ENCODE measurements at regions not wholly inside any gene's neighbourhood (a gene's known extent, or its start where the extent isn't known, plus 50 kb on each side); places are given as distances from the start of the nearest gene placed in this dataset.
"Not testable (repeated sequence)": the region's sequence is repeated elsewhere in the genome, so short reads cannot be mapped to it uniquely, and the experiment has no call there.

DNA sequence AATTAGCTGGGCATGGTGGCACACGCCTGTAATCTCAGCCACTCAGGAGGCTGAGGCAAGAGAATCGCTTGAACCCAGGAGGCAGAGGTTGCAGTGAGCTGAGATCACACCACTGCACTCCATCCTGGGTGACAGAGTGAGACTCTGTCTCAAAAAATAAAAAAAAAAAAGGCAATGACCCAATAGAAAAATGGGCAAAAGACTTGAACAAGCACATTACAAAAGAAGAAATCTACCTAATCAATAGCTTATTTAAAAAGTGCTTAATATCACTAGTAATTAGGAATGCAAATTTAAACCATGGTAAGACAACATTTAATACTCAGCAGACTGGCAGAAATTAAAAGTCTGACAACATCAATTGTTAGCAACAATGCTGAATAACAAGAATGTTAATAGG, 163.6 kb upstream of the C11orf58 start:
- H3K27ac ChIP-seq (ENCODE audit: low read depth, low read length); H3K4me3 ChIP-seq (ENCODE audit: low read length): not testable (repeated sequence)
- WGBS, result 97% methylated on average over 2 of the region's 2 CpGs

DNA sequence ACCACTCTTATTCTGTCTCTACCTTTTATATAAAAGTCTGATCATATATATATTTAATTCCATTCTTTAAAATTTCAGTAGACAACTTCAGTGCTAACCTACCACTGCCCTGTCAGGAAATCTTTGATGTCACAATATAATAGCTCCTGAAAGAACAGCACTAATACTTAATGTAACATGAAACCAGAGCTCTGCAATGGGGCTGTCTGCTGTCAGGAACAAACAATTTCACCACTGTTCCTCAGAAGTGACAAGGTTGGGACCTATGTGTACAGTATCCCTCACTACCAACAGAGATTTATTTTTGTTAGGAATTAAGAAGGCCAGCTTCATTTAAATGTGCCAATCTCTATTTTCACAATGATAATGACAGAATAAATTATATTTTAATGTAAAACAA, 165.5 kb upstream of the C11orf58 start:
- no peaks in the 10 kb centered on the region for H3K27me3 ChIP-seq (ENCODE audit: insufficient read depth, low read length)
- H3K9me3 ChIP-seq (ENCODE audit: insufficient read depth, low read depth, low read length), result no peaks in the 10 kb centered on the region
- H3K27ac ChIP-seq (ENCODE audit: low read depth, low read length), result no peak overlapping the region

More for the DNA sequence above, 163.6 kb upstream of the C11orf58 start:
- H3K9me3 ChIP-seq (ENCODE audit: insufficient read depth, low read depth, low read length); H3K27me3 ChIP-seq (ENCODE audit: insufficient read depth, low read length); H3K36me3 ChIP-seq (ENCODE audit: insufficient read depth, low read length); H3K9ac ChIP-seq (ENCODE audit: low read depth, low read length); H3K4me1 ChIP-seq (ENCODE audit: insufficient read depth, low read length): not testable (repeated sequence)

GRCh38 chr11:16561150-16561549, 177.3 kb upstream of the C11orf58 start:
- no peak overlapping the region for H3K27ac ChIP-seq (ENCODE audit: low read depth, low read length)
- H3K4me1 ChIP-seq (ENCODE audit: insufficient read depth, low read length), result no peaks in the 10 kb centered on the region
- no peaks in the 10 kb centered on the region for H3K9me3 ChIP-seq (ENCODE audit: insufficient read depth, low read depth, low read length)
- H3K27me3 ChIP-seq (ENCODE audit: insufficient read depth, low read length), result no peaks in the 10 kb centered on the region
- no peak overlapping the region for H3K4me3 ChIP-seq (ENCODE audit: low read length)
- no peaks in the 10 kb centered on the region for H3K36me3 ChIP-seq (ENCODE audit: insufficient read depth, low read length)
- H3K9ac ChIP-seq (ENCODE audit: low read depth, low read length), result no peak overlapping the region

More for the DNA sequence above, 165.5 kb upstream of the C11orf58 start:
- Histone ChIP-seq H3K4me1 (ENCODE audit: insufficient read depth, low read length) (no peaks in the 10 kb centered on the region), H3K36me3 (ENCODE audit: insufficient read depth, low read length) (no peaks in the 10 kb centered on the region), H3K4me3 (ENCODE audit: low read length) (no peak overlapping the region), H3K9ac (ENCODE audit: low read depth, low read length) (no peak overlapping the region)

GRCh38 chr11:16558494-16558893, 180.0 kb upstream of the C11orf58 start:
- no peaks in the 10 kb centered on the region for H3K27me3 ChIP-seq (ENCODE audit: insufficient read depth, low read length)
- WGBS, result 89% methylated on average over 1 of the region's 1 CpG
- no peaks in the 10 kb centered on the region for H3K36me3 ChIP-seq (ENCODE audit: insufficient read depth, low read length)
- no peak overlapping the region for H3K9ac ChIP-seq (ENCODE audit: low read depth, low read length)
- no peaks in the 10 kb centered on the region for H3K9me3 ChIP-seq (ENCODE audit: insufficient read depth, low read depth, low read length)
- no peak overlapping the region for H3K27ac ChIP-seq (ENCODE audit: low read depth, low read length)
- no peaks in the 10 kb centered on the region for H3K4me1 ChIP-seq (ENCODE audit: insufficient read depth, low read length)
- no peak overlapping the region for H3K4me3 ChIP-seq (ENCODE audit: low read length)

- 83% methylated on average over 2 of the region's 2 CpGs for WGBS
- H3K4me1 ChIP-seq (ENCODE audit: insufficient read depth, low read length), result no peaks in the 10 kb centered on the region
- no peak overlapping the region for H3K27ac ChIP-seq (ENCODE audit: low read depth, low read length)
Measured at GRCh38 chr11:16555956-16556355, 182.5 kb upstream of the C11orf58 start.

DNA sequence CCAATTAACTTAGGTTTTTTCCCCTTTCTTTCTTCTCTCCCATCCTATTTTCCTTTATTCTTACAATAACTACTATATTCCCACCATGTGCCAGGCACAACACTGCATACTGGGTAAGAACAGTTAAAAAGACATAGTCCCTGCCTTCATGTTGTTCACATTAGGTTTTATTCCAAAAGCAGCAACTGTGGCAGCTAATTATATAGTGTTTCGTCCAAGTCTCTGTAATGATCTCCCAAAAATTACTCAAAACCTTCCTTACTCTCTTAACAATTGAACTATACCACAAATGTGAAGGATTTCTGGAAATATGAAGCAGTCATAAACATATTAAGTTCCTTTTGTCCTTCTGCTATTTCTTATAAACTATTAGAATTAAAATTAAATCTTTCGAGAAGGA, 184.1 kb upstream of the C11orf58 start:
- H3K27me3 ChIP-seq (ENCODE audit: insufficient read depth, low read length), result no peaks in the 10 kb centered on the region
- no peaks in the 10 kb centered on the region for H3K9me3 ChIP-seq (ENCODE audit: insufficient read depth, low read depth, low read length)
- H3K27ac ChIP-seq (ENCODE audit: low read depth, low read length), result no peak overlapping the region
- H3K4me3 ChIP-seq (ENCODE audit: low read length), result no peak overlapping the region
- WGBS, result 96% methylated on average over 1 of the region's 2 CpGs
- H3K36me3 ChIP-seq (ENCODE audit: insufficient read depth, low read length), result no peaks in the 10 kb centered on the region
- H3K9ac ChIP-seq (ENCODE audit: low read depth, low read length), result no peak overlapping the region
- no peaks in the 10 kb centered on the region for H3K4me1 ChIP-seq (ENCODE audit: insufficient read depth, low read length)

More at GRCh38 chr11:16555956-16556355, 182.5 kb upstream of the C11orf58 start:
- Histone ChIP-seq H3K4me3 (ENCODE audit: low read length) (no peak overlapping the region), H3K9ac (ENCODE audit: low read depth, low read length) (no peak overlapping the region), H3K9me3 (ENCODE audit: insufficient read depth, low read depth, low read length) (no peaks in the 10 kb centered on the region), H3K27me3 (ENCODE audit: insufficient read depth, low read length) (no peaks in the 10 kb centered on the region), H3K36me3 (ENCODE audit: insufficient read depth, low read length) (no peaks in the 10 kb centered on the region)

- Histone ChIP-seq H3K27me3 (ENCODE audit: insufficient read depth, low read length) (no peaks in the 10 kb centered on the region), H3K27ac (ENCODE audit: low read depth, low read length) (no peak overlapping the region), H3K9ac (ENCODE audit: low read depth, low read length) (no peak overlapping the region), H3K36me3 (ENCODE audit: insufficient read depth, low read length) (no peaks in the 10 kb centered on the region), H3K9me3 (ENCODE audit: insufficient read depth, low read depth, low read length) (no peaks in the 10 kb centered on the region), H3K4me1 (ENCODE audit: insufficient read depth, low read length) (no peaks in the 10 kb centered on the region), H3K4me3 (ENCODE audit: low read length) (no peak overlapping the region)
- WGBS, result 100% methylated on average over 2 of the region's 4 CpGs
Measured at GRCh38 chr11:16547879-16548278, 190.6 kb upstream of the C11orf58 start.

DNA sequence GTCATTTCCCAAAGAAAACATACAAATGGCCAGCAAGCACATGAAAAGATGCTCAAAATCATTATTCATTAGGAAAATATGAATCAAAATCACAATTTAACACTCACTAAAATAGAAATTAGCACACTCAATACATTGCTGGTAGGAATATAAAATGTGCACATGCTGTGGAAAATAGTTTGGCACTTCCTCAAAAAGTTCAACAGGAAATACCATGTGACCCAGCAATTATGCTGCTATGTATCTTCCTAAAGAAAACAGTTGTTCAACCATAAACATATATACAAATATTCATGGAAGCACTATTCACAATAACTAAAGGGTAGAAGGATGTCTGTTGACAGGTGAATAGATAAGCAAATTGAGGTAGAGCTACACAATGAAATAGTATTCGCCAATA, 187.3 kb upstream of the SOX6 start:
- H3K27ac ChIP-seq (ENCODE audit: low read depth, low read length), result no peak overlapping the region
- WGBS, result no CpG with 5 or more reads among the region's 1 CpG

DNA sequence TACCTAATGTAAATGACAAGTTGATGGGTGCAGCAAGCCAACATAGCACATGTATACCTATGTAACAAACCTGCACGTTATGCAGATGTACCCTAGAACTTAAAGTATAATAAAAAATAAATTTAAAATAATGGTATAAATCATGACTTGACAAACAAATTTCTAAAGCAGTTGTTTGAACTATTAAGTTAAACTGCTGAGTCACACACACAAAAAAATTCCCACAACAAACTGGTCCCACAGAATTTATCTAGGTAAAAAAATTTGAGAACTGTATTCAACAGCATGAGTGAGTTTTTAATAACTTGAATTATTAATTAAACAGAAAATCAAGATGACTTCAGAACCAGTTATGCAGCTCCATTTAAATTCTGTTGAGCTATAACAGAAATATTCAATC, 186.0 kb upstream of the SOX6 start:
- Histone ChIP-seq H3K36me3 (ENCODE audit: insufficient read depth, low read length) (no peaks in the 10 kb centered on the region), H3K9ac (ENCODE audit: low read depth, low read length) (no peak overlapping the region), H3K27ac (ENCODE audit: low read depth, low read length) (no peak overlapping the region), H3K4me3 (ENCODE audit: low read length) (no peak overlapping the region), H3K27me3 (ENCODE audit: insufficient read depth, low read length) (no peaks in the 10 kb centered on the region), H3K4me1 (ENCODE audit: insufficient read depth, low read length) (no peaks in the 10 kb centered on the region), H3K9me3 (ENCODE audit: insufficient read depth, low read depth, low read length) (no peaks in the 10 kb centered on the region)
- WGBS, result no CpG with 5 or more reads among the region's 1 CpG

More for the DNA sequence above, 187.3 kb upstream of the SOX6 start:
- Histone ChIP-seq H3K9me3 (ENCODE audit: insufficient read depth, low read depth, low read length) (no peaks in the 10 kb centered on the region), H3K9ac (ENCODE audit: low read depth, low read length) (no peak overlapping the region), H3K36me3 (ENCODE audit: insufficient read depth, low read length) (no peaks in the 10 kb centered on the region), H3K4me3 (ENCODE audit: low read length) (no peak overlapping the region), H3K27me3 (ENCODE audit: insufficient read depth, low read length) (no peaks in the 10 kb centered on the region), H3K4me1 (ENCODE audit: insufficient read depth, low read length) (no peaks in the 10 kb centered on the region)

GRCh38 chr11:16536513-16536912, 180.2 kb upstream of the SOX6 start:
- Histone ChIP-seq H3K9ac (ENCODE audit: low read depth, low read length) (no peak overlapping the region), H3K4me1 (ENCODE audit: insufficient read depth, low read length) (no peaks in the 10 kb centered on the region), H3K9me3 (ENCODE audit: insufficient read depth, low read depth, low read length) (no peaks in the 10 kb centered on the region), H3K27ac (ENCODE audit: low read depth, low read length) (no peak overlapping the region), H3K27me3 (ENCODE audit: insufficient read depth, low read length) (no peaks in the 10 kb centered on the region), H3K4me3 (ENCODE audit: low read length) (no peak overlapping the region), H3K36me3 (ENCODE audit: insufficient read depth, low read length) (no peaks in the 10 kb centered on the region)
- WGBS, result 96% methylated on average over 9 of the region's 9 CpGs

DNA sequence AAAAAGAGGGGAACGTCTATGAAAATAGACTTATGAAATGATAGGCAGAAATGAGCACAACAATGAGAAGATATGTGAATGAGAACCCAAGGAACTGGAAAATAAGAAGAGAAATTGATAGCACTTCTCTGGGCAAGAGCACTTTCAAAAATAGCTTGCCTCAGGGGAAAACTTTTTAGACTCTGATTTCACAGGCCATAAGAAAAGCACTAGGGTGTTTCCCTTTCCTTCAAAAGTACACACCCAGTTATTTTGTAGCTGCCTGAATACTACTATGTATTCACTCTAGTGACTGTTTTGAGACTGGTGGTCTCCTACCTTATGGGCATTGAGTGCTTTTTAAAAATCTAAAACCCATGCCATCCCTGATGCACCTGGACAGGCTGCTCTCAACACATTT, 172.3 kb upstream of the SOX6 start:
- Histone ChIP-seq H3K36me3 (ENCODE audit: insufficient read depth, low read length) (no peaks in the 10 kb centered on the region), H3K27me3 (ENCODE audit: insufficient read depth, low read length) (no peaks in the 10 kb centered on the region), H3K9me3 (ENCODE audit: insufficient read depth, low read depth, low read length) (no peaks in the 10 kb centered on the region), H3K4me3 (ENCODE audit: low read length) (no peak overlapping the region), H3K27ac (ENCODE audit: low read depth, low read length) (no peak overlapping the region), H3K9ac (ENCODE audit: low read depth, low read length) (no peak overlapping the region), H3K4me1 (ENCODE audit: insufficient read depth, low read length) (no peaks in the 10 kb centered on the region)
- WGBS, result 74% methylated on average over 1 of the region's 1 CpG

- Histone ChIP-seq H3K9me3 (ENCODE audit: insufficient read depth, low read depth, low read length) (no peaks in the 10 kb centered on the region), H3K4me3 (ENCODE audit: low read length) (no peak overlapping the region), H3K27me3 (ENCODE audit: insufficient read depth, low read length) (no peaks in the 10 kb centered on the region), H3K4me1 (ENCODE audit: insufficient read depth, low read length) (no peaks in the 10 kb centered on the region), H3K9ac (ENCODE audit: low read depth, low read length) (no peak overlapping the region), H3K27ac (ENCODE audit: low read depth, low read length) (no peak overlapping the region), H3K36me3 (ENCODE audit: insufficient read depth, low read length) (no peaks in the 10 kb centered on the region)
- WGBS, result 85% methylated on average over 7 of the region's 7 CpGs
Measured at GRCh38 chr11:16527525-16528246, 171.3 kb upstream of the SOX6 start.

Data from HUES64 (cell line).